GM12891 (cell line): ENCODE measurements at regions not wholly inside any gene's neighbourhood (a gene's known extent, or its start where the extent isn't known, plus 50 kb on each side); places are given as distances from the start of the nearest gene placed in this dataset.

Source experiments
- DNase-seq: peaks from one replicate; pipeline ENCODE4 v3.0.0; 2011; ENCODE audit warnings: low spot score; ENCODE audit not compliant: insufficient read length
- FAIRE-seq: peaks from 2 replicates; lab custom pipeline; 2011; peaks lifted over from hg19 to GRCh38; lab: Jason Lieb, UNC
- PAX5 ChIP-seq: IDR thresholded peaks from 2 replicates; pipeline ENCODE4 v1.6.1; 2011; ENCODE audit warnings: low read length, moderate library complexity, mild to moderate bottlenecking; ENCODE audit not compliant: insufficient read depth, severe bottlenecking
- POLR2A ChIP-seq: IDR thresholded peaks from 2 replicates; pipeline ENCODE4 v1.6.1; 2011; ENCODE audit warnings: low read depth, low read length, control low read depth
- POLR2AphosphoS5 ChIP-seq: IDR thresholded peaks from 2 replicates; pipeline ENCODE4 v1.6.1; 2011; ENCODE audit warnings: low read depth, low read length, control low read depth
- POU2F2 ChIP-seq: IDR thresholded peaks from 2 replicates; pipeline ENCODE4 v1.6.1; 2011; ENCODE audit warnings: low read depth, mild to moderate bottlenecking, control low read depth, low read length, moderate library complexity
- SPI1 ChIP-seq: IDR thresholded peaks from 2 replicates; pipeline ENCODE4 v1.6.1; 2011; ENCODE audit warnings: low read depth, low read length, control low read depth
- TAF1 ChIP-seq: IDR thresholded peaks from 2 replicates; pipeline ENCODE4 v1.6.1; 2011; ENCODE audit warnings: low read depth, low read length, control low read depth

GRCh38 chr2:118565786-118566540 is 281.5 kb downstream of the EN1 start:
- TF ChIP-seq TAF1 (no peak), SPI1 (no peak), POLR2A (no peak), PAX5 (no peak), POLR2AphosphoS5 (no peak), POU2F2 (no peak)

DNA sequence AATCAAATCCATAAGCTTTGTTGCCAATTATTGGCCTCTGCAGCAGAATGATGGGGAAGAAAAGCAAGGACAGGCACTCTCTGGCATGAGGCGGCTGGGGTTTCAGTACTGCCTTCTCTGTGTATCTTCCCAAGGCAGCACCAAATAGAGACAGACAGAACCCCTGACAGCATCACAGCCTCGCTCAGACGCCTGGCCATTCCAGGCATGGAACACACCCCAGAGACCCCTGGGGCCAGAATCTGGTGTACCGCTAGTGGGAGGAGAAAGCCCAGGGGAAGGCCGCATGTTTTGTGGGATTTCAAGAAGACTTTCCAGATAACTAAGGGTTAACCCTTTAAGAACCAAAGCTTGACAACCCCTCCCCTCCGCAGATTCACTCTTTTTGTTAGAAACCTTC is 282.1 kb downstream of the EN1 start:
- no peak for DNase-seq
- TF ChIP-seq PAX5 (no peak), POLR2A (no peak), POLR2AphosphoS5 (no peak)
- no peak for FAIRE-seq

More at GRCh38 chr2:118565786-118566540, 281.5 kb downstream of the EN1 start:
- FAIRE-seq, result no peak
- no peak for DNase-seq

- no peak for TF ChIP-seq POU2F2
These were observed 285.3 kb downstream of the EN1 start for GRCh38 chr2:118562144-118562543.

DNA sequence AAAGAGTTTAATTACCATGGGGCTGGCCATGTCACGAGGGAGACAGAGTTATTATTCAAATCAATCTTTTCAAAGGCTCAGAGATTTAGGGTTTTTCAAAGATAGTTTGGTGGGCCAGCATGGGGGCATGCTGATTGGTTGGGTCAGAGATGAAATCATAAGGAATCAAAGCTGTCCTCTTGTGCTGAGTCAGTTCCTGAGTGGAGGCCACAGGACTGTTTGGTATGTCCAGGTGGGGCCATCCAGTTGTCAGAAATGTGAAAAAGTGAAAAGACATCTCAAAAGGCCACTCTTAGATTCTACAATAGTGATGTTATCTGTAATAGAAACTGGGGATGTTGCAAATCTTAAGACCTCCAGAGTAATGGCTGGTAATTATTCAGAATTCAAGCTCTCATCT is 288.6 kb downstream of the EN1 start:
- FAIRE-seq (no peak), DNase-seq (no peak)

More at GRCh38 chr2:118562144-118562543, 285.3 kb downstream of the EN1 start:
- no peak for DNase-seq
- no peak for FAIRE-seq

DNA sequence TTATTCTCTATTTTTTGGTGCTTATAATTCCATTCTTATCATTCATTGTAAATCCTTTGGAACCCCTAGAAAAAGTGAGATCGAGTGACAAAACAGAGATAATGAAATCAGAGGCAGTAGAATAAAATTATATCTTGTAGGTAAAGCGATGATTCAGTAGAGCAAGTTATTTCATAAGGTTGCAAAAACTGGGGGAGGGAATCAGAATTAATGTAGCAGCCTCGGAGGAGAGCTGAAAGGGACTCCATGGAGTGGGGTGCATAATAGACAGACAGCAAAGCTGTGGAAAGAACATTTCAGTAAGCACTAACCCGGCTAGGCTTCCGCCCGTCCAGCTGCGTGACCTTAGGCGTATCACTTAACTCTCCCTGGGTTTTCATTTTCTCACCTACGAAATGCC is 289.7 kb downstream of the EN1 start:
- FAIRE-seq, result no peak
- DNase-seq, result no peak
- no peak for TF ChIP-seq TAF1

More for the DNA sequence above, 288.6 kb downstream of the EN1 start:
- TF ChIP-seq POLR2AphosphoS5 (no peak), SPI1 (no peak), POU2F2 (no peak), POLR2A (no peak), TAF1 (no peak), PAX5 (no peak)

- FAIRE-seq, result no peak
- DNase-seq, result no peak
- TF ChIP-seq POLR2AphosphoS5 (no peak), PAX5 (no peak), POLR2A (no peak), POU2F2 (no peak), SPI1 (no peak), TAF1 (no peak)
These were observed 290.4 kb downstream of the EN1 start for GRCh38 chr2:118557016-118557415.

- FAIRE-seq (no peak), DNase-seq (no peak)
These were observed 292.8 kb downstream of the EN1 start for GRCh38 chr2:118554616-118555015.

DNA sequence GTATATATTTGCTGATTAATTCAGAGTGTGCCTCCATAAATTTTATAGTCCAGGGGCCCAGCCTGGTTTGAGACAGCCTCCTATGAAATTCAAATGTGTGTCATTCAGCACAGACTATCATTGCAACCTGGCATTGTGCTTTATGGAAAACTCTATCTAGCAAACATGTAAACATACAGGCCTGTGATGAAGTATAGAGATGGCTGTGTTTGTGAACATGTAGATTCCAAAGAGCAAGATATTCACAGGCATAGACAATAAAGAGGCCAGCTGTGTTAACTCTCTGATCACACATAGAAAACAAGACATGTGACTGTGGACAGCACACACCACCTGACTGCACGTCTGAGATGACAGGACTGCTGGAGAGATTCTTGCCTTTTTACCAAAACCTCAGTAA is 297.9 kb downstream of the EN1 start:
- DNase-seq (no peak), FAIRE-seq (no peak)
- no peak for TF ChIP-seq SPI1

More at GRCh38 chr2:118554616-118555015, 292.8 kb downstream of the EN1 start:
- TF ChIP-seq TAF1, result no peak
- no peak for TF ChIP-seq SPI1
- no peak for TF ChIP-seq POLR2AphosphoS5
- no peak for TF ChIP-seq POLR2A
- TF ChIP-seq POU2F2, result no peak
- no peak for TF ChIP-seq PAX5

GRCh38 chr2:118548880-118549488 is 298.5 kb downstream of the EN1 start:
- FAIRE-seq, result no peak
- no peak for TF ChIP-seq POU2F2
- no peak for TF ChIP-seq POLR2AphosphoS5
- TF ChIP-seq SPI1, result no peak
- TF ChIP-seq POLR2A, result no peak
- TF ChIP-seq TAF1, result no peak
- TF ChIP-seq PAX5, result no peak
- no peak for DNase-seq

- TF ChIP-seq PAX5 (no peak), TAF1 (no peak), POLR2A (no peak), POU2F2 (no peak), POLR2AphosphoS5 (no peak), SPI1 (no peak)
- no peak for DNase-seq
- no peak for FAIRE-seq
These were observed 308.2 kb downstream of the EN1 start for GRCh38 chr2:118539290-118539689.
